H1 (cell line): ENCODE measurements at regions not wholly inside any gene's neighbourhood (a gene's known extent, or its start where the extent isn't known, plus 50 kb on each side); places are given as distances from the start of the nearest gene placed in this dataset.

Source experiments
- CTCF ChIA-PET: fragments of 300-600 bp; sonication (Branson Sonifier 250); formaldehyde crosslinking; loops from one replicate; lab custom pipeline; 2021; ENCODE audit not compliant: partially characterized antibody; lab: Charles Lee
- POLR2A ChIA-PET: fragments of 300-600 bp; sonication (Branson Sonifier 250); formaldehyde crosslinking; loops from one replicate; lab custom pipeline; 2021; ENCODE audit warnings: inconsistent platforms; ENCODE audit not compliant: partially characterized antibody; lab: Charles Lee
- DNase-seq, 2 experiments: peaks; one replicate each; pipeline versions ENCODE4 v3.0.0 to v3.0.0-alpha.2; 2010 to 2022; ENCODE audit warnings: low spot score in 2 of 2, low read depth in 1 of 2, mixed read lengths in 1 of 2
- FAIRE-seq: peaks from 2 replicates; lab custom pipeline; 2011; peaks lifted over from hg19 to GRCh38; lab: Jason Lieb, UNC
- H2AFZ ChIP-seq: 2 replicates; pipeline ENCODE4 v1.8.1; 2012; ENCODE audit warnings: low read length, inconsistent platforms
- H2AK5ac ChIP-seq: 2 replicates; pipeline ENCODE4 v1.6.1; 2013; ENCODE audit warnings: low read depth, low read length
- H2BK120ac ChIP-seq: replicated peaks from 2 replicates; pipeline ENCODE3; 2013; ENCODE audit warnings: low read depth, low read length, inconsistent platforms
- H2BK12ac ChIP-seq: 2 replicates; pipeline ENCODE4 v1.6.1; 2013; ENCODE audit warnings: low read depth, low read length
- H2BK15ac ChIP-seq: 2 replicates; pipeline ENCODE4 v1.6.1; 2013; ENCODE audit warnings: low read length
- H2BK20ac ChIP-seq: 2 replicates; pipeline ENCODE4 v1.6.1; 2013; ENCODE audit warnings: low read length
- H2BK5ac ChIP-seq: 2 replicates; pipeline ENCODE4 v1.6.1; 2013; ENCODE audit warnings: low read depth, low read length
- H3K14ac ChIP-seq: 2 replicates; pipeline ENCODE4 v1.6.1; 2013; ENCODE audit warnings: inconsistent platforms; ENCODE audit not compliant: insufficient read length
- H3K18ac ChIP-seq: 2 replicates; pipeline ENCODE4 v1.6.1; 2013; ENCODE audit warnings: low read length; ENCODE audit errors: extremely low read depth
- H3K23ac ChIP-seq: 2 replicates; pipeline ENCODE4 v1.6.1; 2013; ENCODE audit warnings: inconsistent platforms; ENCODE audit not compliant: insufficient read length
- H3K23me2 ChIP-seq: 2 replicates; pipeline ENCODE4 v1.6.1; 2013; ENCODE audit warnings: low read depth, low read length
- H3K27ac ChIP-seq: 2 replicates; pipeline ENCODE4 v1.6.1; 2011; ENCODE audit warnings: low read depth, low read length, inconsistent platforms
- H3K27me3 ChIP-seq, 4 experiments: replicated peaks in 1 of 4; 1 replicate in 1 of 4; 2 replicates in 3 of 4; pipeline versions ENCODE4 v1.6.1 to v1.8.1; 2011 to 2013; ENCODE audit warnings: low read length in 3 of 4, mild to moderate bottlenecking in 3 of 4, inconsistent platforms in 2 of 4, mixed read lengths in 2 of 4, moderate library complexity in 1 of 4; ENCODE audit not compliant: control insufficient read depth in 3 of 4, insufficient read depth in 3 of 4; ENCODE audit errors: extremely low read depth in 1 of 4
- H3K36me3 ChIP-seq, 4 experiments: 2 replicates each; pipeline versions ENCODE4 v1.6.1 to v1.8.1; 2011 to 2013; ENCODE audit warnings: mild to moderate bottlenecking in 4 of 4, low read length in 3 of 4, moderate library complexity in 2 of 4, control low read depth in 1 of 4, inconsistent platforms in 1 of 4; ENCODE audit not compliant: insufficient read depth in 4 of 4, control insufficient read depth in 2 of 4
- H3K4ac ChIP-seq: replicated peaks from 2 replicates; pipeline ENCODE3; 2013; ENCODE audit warnings: low read length, low read depth, mixed read lengths, inconsistent platforms; ENCODE audit not compliant: insufficient read length
- H3K4me1 ChIP-seq, 4 experiments: replicated peaks in 1 of 4; 1 replicate in 1 of 4; 2 replicates in 3 of 4; pipeline versions ENCODE4 v1.6.1 to v1.8.1; 2011 to 2013; ENCODE audit warnings: low read length in 3 of 4, inconsistent platforms in 2 of 4, mixed read lengths in 1 of 4; ENCODE audit not compliant: insufficient read depth in 4 of 4, control insufficient read depth in 3 of 4
- H3K4me2 ChIP-seq, 2 experiments: 2 replicates each; pipeline versions ENCODE4 v1.6.1 to v1.8.1; 2011 to 2013; ENCODE audit warnings: low read depth in 2 of 2, low read length in 2 of 2, control low read depth in 1 of 2, inconsistent platforms in 1 of 2, mild to moderate bottlenecking in 1 of 2; ENCODE audit not compliant: insufficient read depth in 1 of 2
- H3K4me3 ChIP-seq, 4 experiments: fragments of 200-600, 300-600 bp in 1 of 4; sonication (generic), shearing (Covaris generic), sonication (Bioruptor Twin) in 1 of 4; 2 replicates each; pipeline versions ENCODE4 v1.5.1 to v1.8.1; 2011 to 2016; ENCODE audit warnings: low read length in 4 of 4, low read depth in 3 of 4, control low read depth in 2 of 4, inconsistent platforms in 2 of 4, mild to moderate bottlenecking in 2 of 4, mixed read lengths in 1 of 4, moderate library complexity in 1 of 4; ENCODE audit not compliant: insufficient read depth in 2 of 4; ENCODE audit errors: extremely low read depth in 1 of 4
- H3K56ac ChIP-seq: replicated peaks from 2 replicates; pipeline ENCODE3; 2013; ENCODE audit warnings: low read depth, mild to moderate bottlenecking, mixed read lengths, low read length, inconsistent platforms; ENCODE audit not compliant: insufficient read length
- H3K79me1 ChIP-seq: 2 replicates; pipeline ENCODE4 v1.6.1; 2013; ENCODE audit warnings: low read depth, low read length, control low read depth
- H3K79me2 ChIP-seq, 2 experiments: 2 replicates each; pipeline versions ENCODE4 v1.6.1 to v1.8.1; 2012 to 2013; ENCODE audit warnings: low read length in 2 of 2, mild to moderate bottlenecking in 2 of 2, inconsistent platforms in 1 of 2; ENCODE audit not compliant: insufficient read depth in 2 of 2, control insufficient read depth in 1 of 2
- H3K9ac ChIP-seq, 4 experiments: replicated peaks in 1 of 4; 1 replicate in 1 of 4; 2 replicates in 3 of 4; pipeline versions ENCODE4 v1.6.1 to v1.8.1; 2011 to 2013; ENCODE audit warnings: low read depth in 3 of 4, low read length in 3 of 4, control low read depth in 2 of 4, mild to moderate bottlenecking in 2 of 4, moderate library complexity in 2 of 4, inconsistent platforms in 1 of 4; ENCODE audit errors: extremely low read depth in 1 of 4
- H3K9me3 ChIP-seq, 2 experiments: 2 replicates each; pipeline versions ENCODE4 v1.6.1 to v1.8.1; 2012 to 2013; ENCODE audit warnings: mild to moderate bottlenecking in 2 of 2, moderate library complexity in 2 of 2, control low read depth in 1 of 2, inconsistent platforms in 1 of 2, low read depth in 1 of 2, low read length in 1 of 2, mixed read lengths in 1 of 2; ENCODE audit not compliant: insufficient read depth in 2 of 2
- H4K20me1 ChIP-seq, 2 experiments: replicated peaks in 1 of 2; 2 replicates each; pipeline versions ENCODE3 to v1.8.1; 2011 to 2013; ENCODE audit warnings: inconsistent platforms in 2 of 2, low read length in 2 of 2, mild to moderate bottlenecking in 1 of 2; ENCODE audit not compliant: insufficient read depth in 2 of 2, control insufficient read depth in 1 of 2
- H4K5ac ChIP-seq: 2 replicates; pipeline ENCODE4 v1.6.1; 2013; ENCODE audit warnings: low read length, low read depth, mixed read lengths, inconsistent platforms; ENCODE audit not compliant: insufficient read length
- H4K8ac ChIP-seq: 2 replicates; pipeline ENCODE4 v1.8.0; 2013; ENCODE audit warnings: mild to moderate bottlenecking, moderate library complexity, low read length, inconsistent platforms; ENCODE audit not compliant: insufficient read depth; ENCODE audit errors: extremely low read depth
- H4K91ac ChIP-seq: replicated peaks from 2 replicates; pipeline ENCODE3; 2013; ENCODE audit warnings: low read length, mixed read lengths, inconsistent platforms; ENCODE audit not compliant: insufficient read length
- ASH2L ChIP-seq: fragments of 200-600, 300-600 bp; sonication (generic); IDR thresholded peaks from one replicate; pipeline ENCODE4 v1.7.1; 2017; ENCODE audit warnings: low read length
- CHD2 ChIP-seq: IDR thresholded peaks from 2 replicates; pipeline ENCODE4 v1.6.1; 2012; ENCODE audit warnings: low read length, improper control_type of control experiment
- E2F6 ChIP-seq: IDR thresholded peaks from 2 replicates; pipeline ENCODE4 v1.6.1; 2012; ENCODE audit warnings: inconsistent platforms
- EZH2 ChIP-seq: fragments of 200-600 bp; sonication (generic); IDR thresholded peaks from 2 replicates; pipeline ENCODE4 v1.7.1; 2012; ENCODE audit warnings: low read depth, mild to moderate bottlenecking, moderate library complexity, low read length, inconsistent platforms; ENCODE audit not compliant: severe bottlenecking
- KDM1A ChIP-seq: fragments of 200-600, 300-600 bp; sonication (generic); IDR thresholded peaks from 2 replicates; pipeline ENCODE4 v1.7.1; 2016; ENCODE audit warnings: mild to moderate bottlenecking, low read length, borderline replicate concordance
- WGBS, 2 experiments: shearing (Covaris generic) in 1 of 2; methylation state at CpG; one replicate each; pipeline versions ENCODE4 v1.1.6 to v1.1.7; 2013 to 2015; ENCODE audit warnings: low lambda C conversion rate in 2 of 2, mixed read lengths in 2 of 2, inconsistent platforms in 1 of 2, low coverage in 1 of 2, missing lambda C conversion rate in 1 of 2; ENCODE audit not compliant: insufficient replicate concordance in 2 of 2, insufficient coverage in 1 of 2, insufficient read length in 1 of 2; ENCODE audit errors: extremely low coverage in 1 of 2, missing lambda C conversion rate in 1 of 2; 5-methylcytosine and 5-hydroxymethylcytosine counted together

GRCh38 chr3:180283251-180283650 lies 246.5 kb upstream of the PEX5L start:
- Histone ChIP-seq H2AK5ac (no peak overlapping the region), H4K91ac (no peak overlapping the region), H3K14ac (no peak overlapping the region), H2BK12ac (no peak overlapping the region), H2AFZ (0 out of 2 replicates have a peak overlapping the region, but pooled peaks have one; percentile 51), H3K18ac (no peak overlapping the region), H3K27ac (no peak overlapping the region), H3K9ac (no peak overlapping the region), H4K5ac (no peak overlapping the region), H3K4me3 (no peak overlapping the region), H4K8ac (no peak overlapping the region), H3K4me2 (no peak overlapping the region), H3K9me3 (no peaks in the 10 kb centered on the region), H3K36me3 (no peaks in the 10 kb centered on the region), H2BK15ac (no peak overlapping the region), H3K23me2 (no peaks in the 10 kb centered on the region), H4K20me1 (no peaks in the 10 kb centered on the region), H3K23ac (no peak overlapping the region), H3K79me1 (no peaks in the 10 kb centered on the region), H3K79me2 (no peaks in the 10 kb centered on the region), H3K27me3 (no peaks in the 10 kb centered on the region), H2BK120ac (no peak overlapping the region), H3K4ac (no peak overlapping the region), H2BK20ac (no peak overlapping the region), H3K56ac (no peak overlapping the region), H2BK5ac (no peak overlapping the region), H3K4me1 (no peaks in the 10 kb centered on the region)
- DNase-seq (no peak), FAIRE-seq (no peak)
- ChIA-PET CTCF (interaction anchor here (1.2 kb wide), 1 partner anchor 12 kb away, joined by 3 read pairs; no protein-coding TSS in a partner anchor), POLR2A (no interaction called here)
- 94% methylated on average over 3 of the region's 3 CpGs; no CpG with 5 or more reads in 1 of the 2 experiments for WGBS, 2 experiments
- TF ChIP-seq KDM1A (no peak), EZH2 (no peak), CHD2 (no peak), ASH2L (no peak), E2F6 (no peak)
